ENCODE measurements at regions not wholly inside any gene's neighbourhood (a gene's known extent, or its start where the extent isn't known, plus 50 kb on each side); places are given as distances from the start of the nearest gene placed in this dataset.

GRCh38 chr17:65307961-65308316 is 170.8 kb downstream of the RGS9 start:
- TF ChIP-seq HNRNPL (IDR thresholded peaks at IDR 0.05; ENCODE audit: low read depth, low read length) (no peak), CBX5 (IDR thresholded peaks at IDR 0.05; ENCODE audit: borderline replicate concordance, low read depth) (no peak), SMC3 (conservative IDR thresholded peaks at IDR 0.05; ENCODE audit: insufficient read depth, low read depth, low read length) (no peak), EZH2 (IDR thresholded peaks at IDR 0.05; ENCODE audit: borderline replicate concordance, low read depth, low read length) (no peak), PHF21A (IDR thresholded peaks at IDR 0.05; ENCODE audit: borderline replicate concordance, low read depth) (no peak), CBX1 (IDR thresholded peaks at IDR 0.05; ENCODE audit: low read depth) (no peak), PCBP2 (IDR thresholded peaks at IDR 0.05; ENCODE audit: low read depth, low read length, poor library complexity, severe bottlenecking) (no peak), POLR2A (conservative IDR thresholded peaks at IDR 0.05) (no peak)
- TF ChIP-seq, protein P1, sequence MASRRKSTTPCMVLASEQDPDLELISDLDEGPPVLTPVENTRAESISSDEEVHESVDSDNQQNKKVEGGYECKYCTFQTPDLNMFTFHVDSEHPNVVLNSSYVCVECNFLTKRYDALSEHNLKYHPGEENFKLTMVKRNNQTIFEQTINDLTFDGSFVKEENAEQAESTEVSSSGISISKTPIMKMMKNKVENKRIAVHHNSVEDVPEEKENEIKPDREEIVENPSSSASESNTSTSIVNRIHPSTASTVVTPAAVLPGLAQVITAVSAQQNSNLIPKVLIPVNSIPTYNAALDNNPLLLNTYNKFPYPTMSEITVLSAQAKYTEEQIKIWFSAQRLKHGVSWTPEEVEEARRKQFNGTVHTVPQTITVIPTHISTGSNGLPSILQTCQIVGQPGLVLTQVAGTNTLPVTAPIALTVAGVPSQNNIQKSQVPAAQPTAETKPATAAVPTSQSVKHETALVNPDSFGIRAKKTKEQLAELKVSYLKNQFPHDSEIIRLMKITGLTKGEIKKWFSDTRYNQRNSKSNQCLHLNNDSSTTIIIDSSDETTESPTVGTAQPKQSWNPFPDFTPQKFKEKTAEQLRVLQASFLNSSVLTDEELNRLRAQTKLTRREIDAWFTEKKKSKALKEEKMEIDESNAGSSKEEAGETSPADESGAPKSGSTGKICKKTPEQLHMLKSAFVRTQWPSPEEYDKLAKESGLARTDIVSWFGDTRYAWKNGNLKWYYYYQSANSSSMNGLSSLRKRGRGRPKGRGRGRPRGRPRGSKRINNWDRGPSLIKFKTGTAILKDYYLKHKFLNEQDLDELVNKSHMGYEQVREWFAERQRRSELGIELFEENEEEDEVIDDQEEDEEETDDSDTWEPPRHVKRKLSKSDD (conservative IDR thresholded peaks at IDR 0.05; ENCODE audit: low read length), result no peak
